ENCODE measurements at regions not wholly inside any gene's neighbourhood (a gene's known extent, or its start where the extent isn't known, plus 50 kb on each side); places are given as distances from the start of the nearest gene placed in this dataset.
A peak's percentile ranks its signal among the peaks of the same experiment; 100 is the strongest.

DNA sequence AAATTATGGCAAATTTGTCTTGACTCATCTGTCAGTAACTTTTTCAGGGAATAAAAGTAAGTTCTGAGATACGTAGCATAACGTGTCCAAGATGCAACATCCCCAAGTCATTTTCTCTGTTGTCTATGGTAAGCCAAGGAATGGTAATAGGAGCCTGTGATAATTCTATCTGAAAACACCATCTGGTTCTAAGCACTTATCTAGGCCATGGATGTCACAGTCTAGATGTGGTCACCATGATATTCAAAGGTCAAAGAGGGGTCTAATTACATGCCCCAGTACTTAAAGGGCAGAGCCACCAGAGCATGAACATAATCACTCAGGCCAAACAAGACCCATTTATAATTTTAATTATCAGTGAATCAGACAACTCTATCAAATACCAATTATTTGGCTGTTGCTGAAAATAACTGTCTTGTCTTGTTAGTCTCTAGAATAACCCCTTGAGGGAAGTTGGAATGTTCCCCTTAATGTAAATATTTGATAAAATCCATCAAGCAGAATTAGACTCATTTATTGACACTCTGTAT is 225.1 kb upstream of the MPPED2 start:
- DNase-seq (ENCODE audit: low read depth, low spot score) = no peak
- H3K27ac ChIP-seq = no peak overlapping the region

- DNase-seq (ENCODE audit: low read depth, low spot score) = no peak
- H3K27ac ChIP-seq = no peak overlapping the region
Measured at GRCh38 chr11:30810116-30810515, 224.0 kb upstream of the MPPED2 start.

DNA sequence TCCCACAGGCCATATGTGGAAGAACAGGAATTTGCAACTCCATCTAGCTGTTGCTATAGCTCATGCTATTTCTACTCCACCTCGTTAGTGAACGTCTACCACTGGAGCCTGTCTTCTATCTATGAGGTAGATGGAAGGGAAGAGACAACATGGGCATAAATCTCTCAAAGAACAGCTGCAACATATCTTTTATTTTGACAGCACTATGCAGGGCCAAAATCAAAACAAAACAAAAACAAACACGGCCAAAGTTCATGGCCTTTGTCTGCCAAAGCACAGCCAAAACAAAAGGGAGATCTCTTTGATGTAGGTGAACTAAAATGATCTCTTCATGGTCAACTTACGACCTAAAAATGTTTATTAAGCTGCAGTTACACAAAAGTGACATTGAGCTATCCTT is 215.2 kb upstream of the MPPED2 start:
- no peak for DNase-seq (ENCODE audit: low read depth, low spot score)
- H3K27ac ChIP-seq = no peak overlapping the region

DNA sequence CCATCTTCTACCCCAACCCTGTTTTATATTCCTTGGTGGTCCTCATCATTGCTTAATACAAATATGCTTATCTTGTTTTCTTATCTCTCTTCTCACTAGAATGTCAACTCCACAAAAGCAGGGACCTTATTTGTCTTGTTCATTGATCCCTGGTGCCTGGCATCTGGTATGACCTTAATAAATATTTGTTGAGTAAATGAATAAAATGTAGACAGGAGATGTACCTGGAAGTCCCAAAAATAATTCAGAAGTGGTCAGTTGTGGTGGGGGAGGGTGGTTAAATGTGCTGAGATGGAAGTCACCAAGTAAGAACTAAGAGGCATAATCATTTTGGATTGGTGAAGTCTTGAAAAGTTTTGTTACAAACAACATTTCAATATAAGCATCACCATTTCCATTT is 214.8 kb upstream of the MPPED2 start:
- no peak for DNase-seq (ENCODE audit: low read depth, low spot score)
- H3K27ac ChIP-seq = no peak overlapping the region

DNA sequence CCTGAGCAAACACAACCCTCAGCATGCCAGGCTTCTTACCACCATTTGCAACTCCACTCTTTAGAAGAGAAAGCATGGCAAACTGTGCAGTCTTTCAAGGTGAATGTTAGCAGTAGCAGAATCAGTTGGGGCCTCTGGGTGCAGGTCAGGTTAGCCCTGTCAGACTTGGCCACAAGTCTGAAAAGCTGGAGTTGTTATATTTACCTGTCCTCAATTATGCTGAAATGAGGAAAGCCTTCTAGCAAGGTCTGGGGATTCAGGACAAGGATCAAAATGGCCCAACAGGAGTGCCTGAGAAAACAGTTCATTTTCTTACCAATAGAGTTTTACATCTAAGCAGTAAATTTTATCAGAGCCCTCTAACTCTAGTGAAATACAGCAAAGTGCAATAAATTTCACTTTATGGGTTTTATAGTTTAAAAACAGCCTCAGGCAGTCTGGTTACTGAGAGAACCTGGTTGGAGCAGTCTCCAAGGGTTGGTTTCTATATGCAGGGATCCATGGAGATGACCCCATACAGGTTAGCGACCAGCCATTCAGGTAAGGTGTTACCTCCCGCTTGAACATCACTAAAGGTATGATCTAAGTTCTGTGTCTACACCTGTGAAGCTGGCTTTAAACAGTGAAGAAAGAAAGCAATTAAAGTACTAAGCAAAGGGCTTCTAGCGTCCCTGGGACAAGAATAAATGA is 212.5 kb upstream of the MPPED2 start:
- DNase-seq (ENCODE audit: low read depth, low spot score) = no peak
- no peak overlapping the region for H3K27ac ChIP-seq

GRCh38 chr11:30789270-30789669 is 203.1 kb upstream of the MPPED2 start:
- peak; percentile 5 for DNase-seq (ENCODE audit: low read depth, low spot score)
- no peak overlapping the region for H3K27ac ChIP-seq

GRCh38 chr11:30788849-30789248 is 202.7 kb upstream of the MPPED2 start:
- no peak for DNase-seq (ENCODE audit: low read depth, low spot score)
- no peak overlapping the region for H3K27ac ChIP-seq

- no peak for DNase-seq (ENCODE audit: low read depth, low spot score)
- no peak overlapping the region for H3K27ac ChIP-seq
Measured at GRCh38 chr11:30786256-30787110, 200.3 kb upstream of the MPPED2 start.

GRCh38 chr11:30778596-30778995 is 192.4 kb upstream of the MPPED2 start:
- H3K27ac ChIP-seq = no peak overlapping the region
- DNase-seq (ENCODE audit: low read depth, low spot score) = no peak

DNA sequence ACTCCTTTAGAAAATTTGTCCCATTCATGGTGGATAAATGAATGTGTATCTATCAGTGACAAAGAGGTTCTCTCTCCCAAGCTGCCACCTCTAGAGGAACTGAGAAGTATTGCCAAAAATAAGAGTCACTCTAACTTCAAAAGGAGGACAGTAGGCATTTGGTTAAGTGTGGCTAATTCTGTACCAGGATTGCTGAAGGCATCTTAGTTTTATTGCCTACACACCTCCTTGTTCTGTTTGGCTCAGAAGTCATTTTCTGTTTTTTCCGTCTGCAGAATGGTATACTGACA is 189.0 kb upstream of the MPPED2 start:
- H3K27ac ChIP-seq = no peak overlapping the region
- no peak for DNase-seq (ENCODE audit: low read depth, low spot score)

- no peak overlapping the region for H3K27ac ChIP-seq
- no peak for DNase-seq (ENCODE audit: low read depth, low spot score)
Measured at GRCh38 chr11:30774496-30775232, 188.5 kb upstream of the MPPED2 start.

- H3K27ac ChIP-seq = no peak overlapping the region
- no peak for DNase-seq (ENCODE audit: low read depth, low spot score)
Measured at GRCh38 chr11:30772908-30773307, 186.8 kb upstream of the MPPED2 start.

DNA sequence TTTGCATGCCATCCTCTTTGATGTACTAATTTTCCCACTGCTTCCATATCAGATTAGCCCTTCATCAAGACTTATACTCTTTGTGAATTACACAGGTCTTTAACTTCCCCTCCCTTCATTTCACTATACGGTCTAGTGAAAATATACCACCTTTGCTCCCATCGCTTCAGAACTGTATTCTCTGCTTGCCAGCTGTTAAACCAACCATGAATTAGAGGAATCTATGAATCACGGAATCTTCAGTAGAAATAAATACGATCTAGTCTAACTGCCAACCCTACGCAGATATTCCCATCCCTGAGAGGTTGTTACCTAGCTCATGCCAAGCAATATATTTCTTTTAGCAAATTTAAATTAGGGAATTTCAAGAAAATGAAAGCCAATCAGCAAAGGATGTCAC is 177.8 kb upstream of the MPPED2 start:
- no peak for DNase-seq (ENCODE audit: low read depth, low spot score)
- no peak overlapping the region for H3K27ac ChIP-seq

DNA sequence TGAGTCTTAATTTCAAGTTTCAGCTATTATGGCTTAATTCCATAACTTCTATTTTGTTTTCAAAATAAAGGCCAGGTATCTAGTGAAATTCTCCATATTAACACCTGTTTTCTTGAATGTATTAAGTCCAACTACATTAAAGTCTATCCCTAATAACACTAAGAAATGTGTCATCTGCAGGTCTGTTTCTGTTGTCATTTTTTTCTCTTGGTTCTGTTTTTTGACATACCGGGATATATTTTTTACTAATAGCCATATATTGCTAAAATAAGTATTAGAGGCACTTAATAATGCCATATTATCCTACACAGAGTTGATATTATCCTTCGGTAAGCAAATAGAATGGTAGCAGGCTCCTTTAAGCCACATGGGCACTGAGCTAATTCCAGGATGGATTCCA is 176.0 kb upstream of the MPPED2 start:
- no peak overlapping the region for H3K27ac ChIP-seq

DNA sequence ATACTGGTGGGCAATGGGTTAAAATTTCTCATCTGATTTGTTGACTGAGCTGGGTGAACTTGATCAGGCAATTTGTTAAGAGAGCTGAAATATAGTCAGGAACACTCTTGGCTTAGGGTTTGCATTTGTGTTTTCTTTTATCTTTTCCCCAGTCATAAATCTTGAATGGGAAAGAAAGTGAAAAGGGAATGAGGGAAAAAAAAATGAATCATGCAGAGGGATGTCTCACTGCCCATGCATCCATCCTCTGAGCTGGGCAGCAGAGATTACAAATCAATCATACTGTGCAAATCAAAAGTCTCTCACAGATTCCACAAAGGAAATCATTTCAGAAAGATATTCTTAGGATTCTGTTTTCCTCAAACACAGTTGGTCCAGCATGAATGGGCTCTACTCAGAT is 174.2 kb upstream of the MPPED2 start:
- DNase-seq (ENCODE audit: low read depth, low spot score) = no peak
- H3K27ac ChIP-seq = no peak overlapping the region

More for the DNA sequence above, 176.0 kb upstream of the MPPED2 start:
- no peak for DNase-seq (ENCODE audit: low read depth, low spot score)

GRCh38 chr11:30758946-30759504 is 172.9 kb upstream of the MPPED2 start:
- no peak for DNase-seq (ENCODE audit: low read depth, low spot score)
- H3K27ac ChIP-seq = no peak overlapping the region

DNA sequence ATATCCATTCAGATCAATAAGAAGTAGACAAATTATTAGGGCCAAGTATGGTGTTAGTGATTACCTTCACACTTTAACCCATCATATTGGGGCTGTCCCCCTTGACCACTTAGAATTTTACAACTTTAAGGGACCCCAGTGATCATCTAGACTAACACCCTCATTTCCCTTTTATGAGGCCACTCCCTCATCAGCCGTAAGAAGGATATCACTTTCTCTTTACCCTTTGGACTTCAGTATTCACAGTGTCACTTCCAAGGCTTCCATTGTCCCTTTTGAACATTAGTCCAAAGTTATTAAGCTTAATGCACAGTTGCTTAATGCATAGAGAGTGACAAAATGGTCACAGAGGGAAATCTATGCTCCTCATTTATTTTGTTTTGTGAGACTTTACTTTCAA is 172.4 kb upstream of the MPPED2 start:
- no peak overlapping the region for H3K27ac ChIP-seq
- DNase-seq (ENCODE audit: low read depth, low spot score) = no peak

DNA sequence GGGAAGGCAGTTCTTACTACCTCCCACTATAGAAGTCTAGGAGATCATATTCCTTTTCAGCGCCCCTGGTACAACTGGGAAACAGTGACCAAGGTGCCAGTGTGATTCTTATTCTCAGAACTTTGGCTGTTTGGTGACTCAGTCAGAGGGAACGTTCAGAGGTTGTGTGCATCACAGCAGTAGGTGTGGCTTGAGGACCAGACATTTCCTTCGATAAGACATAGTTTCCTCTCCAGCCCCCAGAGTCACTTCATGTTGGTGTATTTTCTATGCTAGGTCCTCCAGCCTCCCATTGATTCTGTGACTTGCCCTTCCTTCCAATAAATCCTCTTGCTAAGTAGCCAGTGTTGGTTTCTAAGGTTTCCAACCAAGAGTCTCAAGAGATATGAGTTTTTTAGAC is 171.9 kb upstream of the MPPED2 start:
- no peak for DNase-seq (ENCODE audit: low read depth, low spot score)
- H3K27ac ChIP-seq = no peak overlapping the region

GRCh38 chr11:30753994-30754393 is 167.8 kb upstream of the MPPED2 start:
- H3K27ac ChIP-seq = no peak overlapping the region
- DNase-seq (ENCODE audit: low read depth, low spot score) = no peak

DNA sequence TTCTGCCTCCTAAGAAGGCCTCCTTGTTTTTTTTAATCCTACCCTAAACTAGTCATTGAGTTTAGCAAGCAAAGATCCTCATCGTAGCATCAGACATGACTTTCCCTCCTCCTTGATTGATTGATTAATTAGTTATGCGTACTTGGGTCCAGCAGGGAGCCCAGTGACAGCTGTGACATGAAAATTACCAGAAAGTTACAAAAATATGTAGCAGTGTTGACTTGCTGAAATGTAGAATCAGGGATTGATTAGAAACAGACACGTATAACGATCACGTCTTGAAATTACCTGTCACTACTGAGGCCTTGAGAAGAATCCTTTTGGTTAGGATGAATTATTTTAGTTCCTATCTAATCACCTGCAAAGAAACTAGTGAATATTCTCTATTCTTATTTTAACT is 167.4 kb upstream of the MPPED2 start:
- no peak for DNase-seq (ENCODE audit: low read depth, low spot score)

GRCh38 chr11:30749268-30749667 is 163.1 kb upstream of the MPPED2 start:
- no peak for DNase-seq (ENCODE audit: low read depth, low spot score)
- no peak overlapping the region for H3K27ac ChIP-seq

More for the DNA sequence above, 167.4 kb upstream of the MPPED2 start:
- H3K27ac ChIP-seq = no peak overlapping the region

Measured in epithelial cell of prostate (primary cell).